SK-N-SH treated with all-trans-retinoic acid at 6 μM for 48 hours (cell line): ENCODE measurements at regions not wholly inside any gene's neighbourhood (a gene's known extent, or its start where the extent isn't known, plus 50 kb on each side); places are given as distances from the start of the nearest gene placed in this dataset.

Source experiments
- ARNTL ChIP-seq: fragments of 450-650 bp; formaldehyde crosslinking; IDR thresholded peaks from 2 replicates; pipeline ENCODE4 v1.5.0; 2020; ENCODE audit warnings: low read depth, mild to moderate bottlenecking, moderate library complexity, borderline replicate concordance
- PATZ1 ChIP-seq: fragments of 250-450 bp; sonication (Bioruptor Pico); IDR thresholded peaks from 2 replicates; pipeline ENCODE4 v1.8.0; 2020; ENCODE audit warnings: mild to moderate bottlenecking, moderate library complexity, borderline replicate concordance
- RARB ChIP-seq: fragments of 250-450 bp; sonication (Bioruptor Pico); IDR thresholded peaks from 2 replicates; pipeline ENCODE4 v1.8.0; 2021; ENCODE audit warnings: mild to moderate bottlenecking, moderate library complexity
- ZNF565 ChIP-seq: fragments of 450-650 bp; formaldehyde crosslinking; conservative IDR thresholded peaks from 2 replicates; pipeline ENCODE4 v1.5.0; 2020; ENCODE audit warnings: low read depth, mild to moderate bottlenecking, moderate library complexity
- ZNF8 ChIP-seq: fragments of 450-650 bp; formaldehyde crosslinking; IDR thresholded peaks from 2 replicates; pipeline ENCODE4 v1.5.0; 2020; ENCODE audit warnings: mild to moderate bottlenecking, moderate library complexity

- TF ChIP-seq RARB (CRISPR knock-in tag) (no peak), ZNF8 (CRISPR knock-in tag) (no peak), ZNF565 (CRISPR knock-in tag) (no peak), ARNTL (CRISPR knock-in tag) (no peak), PATZ1 (CRISPR knock-in tag) (no peak)
These were observed 378.5 kb downstream of the FRK start for GRCh38 chr6:115681978-115682775.
